NCI-H1436 (cell line): ENCODE measurements at regions not wholly inside any gene's neighbourhood (a gene's known extent, or its start where the extent isn't known, plus 50 kb on each side); places are given as distances from the start of the nearest gene placed in this dataset.

ENCODE experiments used
- DNase-seq: peaks from one replicate; lab custom pipeline; 2025; lab: John Stamatoyannopoulos, UW

DNA sequence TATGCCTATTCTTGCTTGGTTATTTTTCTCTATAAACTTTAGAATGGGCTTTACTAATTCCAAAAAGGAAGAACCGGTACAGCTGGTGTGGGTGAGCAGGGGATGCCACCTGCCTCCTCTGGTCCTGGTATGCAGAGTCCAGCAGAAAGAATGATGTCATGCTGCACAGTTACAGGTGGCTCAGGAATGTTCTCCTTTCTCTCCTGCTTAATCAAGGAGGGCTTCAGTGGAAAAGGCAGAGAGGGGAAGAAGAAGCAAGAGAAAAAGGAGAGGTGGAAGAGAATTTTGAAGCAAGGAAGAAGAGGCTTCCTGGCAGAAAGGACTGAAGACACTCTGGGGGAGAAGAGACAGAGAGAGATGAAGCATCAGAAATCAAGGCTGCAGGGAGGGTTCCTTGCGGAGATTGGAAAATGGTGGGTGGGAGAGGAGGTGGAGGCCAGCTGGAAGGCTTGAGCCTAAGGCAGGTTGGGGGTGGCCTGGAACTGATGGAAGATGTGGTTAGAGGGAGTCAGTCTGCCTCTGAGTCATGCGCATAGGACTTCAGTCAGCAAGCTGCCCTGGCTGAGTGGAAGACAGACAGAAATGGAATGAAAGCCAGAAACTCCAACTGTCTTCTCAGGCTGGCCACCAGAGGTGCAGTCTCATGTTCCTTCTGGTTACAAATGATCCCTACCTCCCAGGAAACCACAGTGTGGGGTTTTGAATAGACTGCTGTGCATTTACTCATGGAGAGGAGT is 64.6 kb upstream of the CRHR1 start:
- DNase-seq, result no peak

DNA sequence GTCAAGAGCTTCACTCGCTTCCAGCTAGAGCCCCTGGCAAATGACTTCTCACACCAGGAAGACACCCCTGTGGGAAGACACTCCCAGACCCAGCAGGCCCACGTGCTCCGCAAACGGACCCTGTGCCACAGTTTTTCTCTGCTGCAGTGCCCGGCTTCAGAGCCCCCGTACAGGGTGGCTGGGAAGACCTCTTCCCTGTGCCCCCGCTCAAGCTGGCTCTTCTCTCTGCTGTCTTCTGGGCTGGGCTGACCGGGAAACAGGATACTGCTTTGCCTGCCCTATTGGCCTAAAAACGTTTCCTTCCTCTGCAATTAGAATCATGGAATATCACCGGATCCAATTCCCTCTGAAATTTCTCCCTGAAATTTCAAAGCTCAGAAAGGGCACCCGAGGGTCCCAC is 63.7 kb upstream of the CRHR1 start:
- DNase-seq, result no peak

DNA sequence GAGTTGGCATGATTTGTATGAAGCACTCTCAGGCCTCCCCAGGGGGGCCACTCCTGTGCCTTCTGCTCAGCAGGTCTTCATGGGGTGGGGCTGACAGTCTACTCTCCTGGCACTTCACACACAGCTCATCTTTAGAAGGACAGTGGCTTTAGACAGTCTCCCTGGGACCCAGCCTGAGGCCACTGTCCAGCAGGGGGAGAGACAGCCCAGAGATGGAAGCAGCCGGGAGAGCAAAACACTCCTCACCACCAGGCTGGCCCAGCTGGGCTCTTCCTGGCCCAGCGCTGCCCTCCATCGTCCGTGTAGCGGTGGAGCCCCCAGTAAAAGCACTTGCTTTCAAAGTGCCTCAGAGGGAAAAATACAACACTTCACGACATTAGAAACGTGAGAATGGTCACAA is 62.0 kb upstream of the CRHR1 start:
- no peak for DNase-seq

DNA sequence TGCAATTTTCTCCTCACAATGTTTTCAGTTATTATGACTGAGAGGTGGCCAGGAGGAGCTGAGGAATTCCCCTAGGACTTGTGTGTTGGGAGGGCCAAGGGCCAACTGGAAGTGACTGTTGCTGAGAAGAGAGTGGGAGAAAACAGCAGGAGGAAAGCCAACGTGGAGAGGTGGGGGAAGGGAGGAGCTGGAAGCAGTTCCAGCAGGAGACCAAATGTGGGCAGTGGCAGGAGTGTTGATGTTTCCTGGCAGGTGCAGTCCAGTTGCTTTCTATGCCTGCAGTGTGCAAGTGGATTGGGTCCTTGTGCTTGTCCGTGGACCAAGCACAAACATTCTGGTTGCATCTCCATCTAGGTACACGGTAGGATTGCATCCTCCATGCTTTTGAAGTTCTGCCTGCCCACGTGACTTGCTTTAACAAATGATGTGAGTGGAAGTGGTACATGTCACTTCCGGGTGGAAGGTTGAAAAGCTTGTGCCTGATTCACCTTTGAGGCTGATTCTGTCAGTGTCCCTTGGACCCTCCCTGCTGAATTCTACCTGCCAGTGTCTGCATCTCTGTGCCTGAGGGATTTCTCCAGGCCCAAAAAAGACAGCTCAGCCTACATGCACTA is 54.7 kb upstream of the CRHR1 start:
- no peak for DNase-seq

DNA sequence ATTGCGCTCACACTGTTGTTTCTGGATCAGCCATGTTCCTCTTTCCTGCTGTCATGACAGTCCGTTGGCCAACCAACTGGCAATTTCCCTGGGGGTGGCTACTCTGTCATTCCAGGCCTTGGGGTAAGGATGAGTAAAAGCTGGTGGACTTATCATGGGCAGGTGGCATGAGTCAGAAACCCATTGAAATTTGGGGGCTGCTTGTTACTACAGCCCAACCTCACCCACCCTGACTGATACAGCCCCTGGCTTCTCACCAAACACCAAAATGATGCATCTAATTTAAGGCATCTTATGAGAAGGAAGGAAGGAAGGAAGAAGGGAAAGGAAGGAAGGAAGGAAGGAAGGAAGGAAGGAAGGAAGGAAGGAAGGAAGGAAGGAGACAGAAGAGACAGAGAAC is 53.9 kb upstream of the CRHR1 start:
- no peak for DNase-seq

DNA sequence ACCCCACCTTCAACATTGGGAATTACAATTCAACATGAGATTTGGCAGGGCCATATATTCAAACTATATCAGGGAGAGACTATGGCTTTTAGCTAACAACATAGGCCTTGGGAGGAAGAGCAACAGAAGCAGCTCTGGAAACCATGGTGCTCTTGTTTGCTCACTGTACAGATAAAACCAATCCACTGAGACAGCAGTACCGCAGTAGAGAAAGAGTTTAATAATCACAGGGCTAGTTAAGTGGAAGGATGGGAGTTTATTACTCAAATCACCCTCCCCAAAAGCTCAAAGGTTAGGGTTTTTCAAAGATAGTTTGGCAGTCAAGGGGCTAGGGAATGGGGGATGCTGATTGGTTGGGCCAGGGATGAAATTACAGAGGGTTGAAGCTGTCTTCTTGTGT is 52.7 kb upstream of the CRHR1 start:
- no peak for DNase-seq

DNA sequence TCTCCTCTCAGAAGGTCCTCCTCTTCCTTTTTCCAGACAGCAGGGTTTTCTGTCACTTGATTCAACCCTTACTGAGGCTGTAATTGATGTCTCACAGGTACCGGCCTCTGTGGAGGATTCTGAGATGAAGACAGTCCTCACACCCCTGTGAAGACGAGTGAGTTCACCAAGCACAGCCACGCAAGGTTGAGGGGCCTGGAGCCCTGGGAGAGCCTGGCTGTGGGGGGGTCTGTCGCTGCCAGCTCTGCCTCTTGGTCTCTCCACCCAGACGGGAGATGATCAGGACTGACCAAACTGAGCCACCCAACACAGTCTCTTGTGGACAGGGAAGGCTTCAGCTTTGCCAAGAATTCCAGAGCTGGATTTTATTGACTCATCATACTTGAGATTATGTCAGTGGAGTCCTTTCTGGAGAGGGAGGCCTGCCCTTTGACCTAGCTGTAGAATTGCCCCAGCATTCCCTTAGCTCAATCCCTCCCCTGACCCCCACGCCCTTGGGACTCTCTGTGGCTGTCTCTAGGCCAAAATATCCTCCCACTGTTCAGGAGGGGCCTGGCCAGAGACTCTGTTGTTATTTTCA is 51.1 kb upstream of the CRHR1 start:
- no peak for DNase-seq

DNA sequence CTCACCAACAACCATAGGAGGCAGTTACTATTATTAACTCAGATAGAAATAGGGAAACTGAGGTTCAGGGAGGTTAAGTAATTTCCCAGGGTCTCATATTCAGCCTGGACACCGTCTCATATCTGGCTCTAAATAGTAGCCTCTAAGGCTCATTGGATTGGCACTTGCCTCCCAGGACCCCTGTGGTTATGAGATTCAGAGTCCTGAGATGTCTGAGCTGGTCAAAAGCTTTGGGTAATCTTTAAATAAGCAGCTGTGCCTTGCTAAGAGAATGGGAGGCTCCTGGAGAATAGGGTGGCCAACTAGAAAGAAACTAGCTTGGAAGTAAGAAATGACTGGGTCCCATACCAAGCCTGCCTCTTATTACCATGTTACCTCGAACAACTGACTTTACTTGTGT is 50.3 kb upstream of the CRHR1 start:
- DNase-seq, result no peak
